ENCODE measurements at regions not wholly inside any gene's neighbourhood (a gene's known extent, or its start where the extent isn't known, plus 50 kb on each side); places are given as distances from the start of the nearest gene placed in this dataset.

- no peak for DNase-seq
These were observed 134.1 kb upstream of the TCERG1L start for GRCh38 chr10:131445623-131446022.

GRCh38 chr10:131446171-131446570, 134.7 kb upstream of the TCERG1L start:
- DNase-seq: no peak

GRCh38 chr10:131448171-131448570, 136.7 kb upstream of the TCERG1L start:
- DNase-seq: no peak

GRCh38 chr10:131448883-131449282, 137.4 kb upstream of the TCERG1L start:
- DNase-seq: no peak

DNA sequence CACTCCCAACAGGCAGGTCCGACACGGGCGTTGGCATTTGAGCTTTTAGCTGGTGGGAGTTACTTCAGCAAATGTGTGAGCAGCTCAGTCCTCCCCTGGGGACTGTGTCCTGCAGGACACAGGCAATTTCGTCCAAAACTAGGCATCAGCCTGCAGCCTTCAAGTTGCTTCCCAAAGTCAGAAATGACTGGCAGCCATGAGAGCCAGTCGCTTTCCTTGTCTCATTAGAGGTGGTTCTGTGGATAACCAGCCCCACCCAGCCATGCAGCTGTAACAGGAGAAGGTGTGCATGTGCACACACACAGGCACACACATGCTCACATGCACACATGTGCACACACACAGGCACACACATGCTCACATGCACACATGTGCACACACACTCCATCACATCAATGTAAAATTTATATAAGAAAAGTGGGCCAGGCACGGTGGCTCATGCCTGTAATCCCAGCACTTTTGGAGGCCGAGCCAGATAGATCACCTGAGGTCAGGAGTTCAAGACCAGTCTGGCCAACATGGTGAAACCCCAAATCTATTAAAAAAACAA, 138.8 kb upstream of the TCERG1L start:
- no peak for DNase-seq

DNA sequence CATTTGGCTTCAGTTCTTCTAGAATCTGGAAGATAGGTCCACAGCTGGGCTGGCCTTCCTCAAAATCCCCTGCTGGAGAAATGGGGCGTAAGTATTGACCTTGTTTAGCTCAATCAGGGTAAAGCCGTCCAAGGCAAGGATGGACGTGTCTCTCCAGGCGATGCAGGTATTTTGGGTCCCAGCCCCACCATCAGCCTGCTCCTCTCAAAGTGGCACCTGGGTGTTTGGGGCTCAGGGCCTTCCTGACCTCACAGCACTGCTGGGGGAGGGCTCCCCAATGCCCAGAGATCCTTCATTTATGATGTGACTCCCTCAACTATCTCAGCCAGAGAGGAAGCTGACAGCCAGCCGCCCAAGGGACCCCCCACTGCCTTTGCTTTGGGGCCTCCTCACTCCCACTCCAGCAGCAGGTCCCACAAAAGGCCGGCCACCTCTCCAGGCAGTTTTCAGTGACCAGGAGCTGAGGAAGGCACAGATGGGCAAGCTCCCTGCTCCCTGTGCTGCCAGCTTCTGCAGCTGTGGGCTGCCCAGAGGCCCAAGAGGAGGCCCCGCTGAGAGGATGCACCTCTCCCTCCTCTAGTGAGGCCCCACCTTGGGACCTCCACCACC, 140.0 kb upstream of the TCERG1L start:
- DNase-seq: no peak

GRCh38 chr10:131452926-131453720, 141.6 kb upstream of the TCERG1L start:
- peak; percentile 85 for DNase-seq

DNA sequence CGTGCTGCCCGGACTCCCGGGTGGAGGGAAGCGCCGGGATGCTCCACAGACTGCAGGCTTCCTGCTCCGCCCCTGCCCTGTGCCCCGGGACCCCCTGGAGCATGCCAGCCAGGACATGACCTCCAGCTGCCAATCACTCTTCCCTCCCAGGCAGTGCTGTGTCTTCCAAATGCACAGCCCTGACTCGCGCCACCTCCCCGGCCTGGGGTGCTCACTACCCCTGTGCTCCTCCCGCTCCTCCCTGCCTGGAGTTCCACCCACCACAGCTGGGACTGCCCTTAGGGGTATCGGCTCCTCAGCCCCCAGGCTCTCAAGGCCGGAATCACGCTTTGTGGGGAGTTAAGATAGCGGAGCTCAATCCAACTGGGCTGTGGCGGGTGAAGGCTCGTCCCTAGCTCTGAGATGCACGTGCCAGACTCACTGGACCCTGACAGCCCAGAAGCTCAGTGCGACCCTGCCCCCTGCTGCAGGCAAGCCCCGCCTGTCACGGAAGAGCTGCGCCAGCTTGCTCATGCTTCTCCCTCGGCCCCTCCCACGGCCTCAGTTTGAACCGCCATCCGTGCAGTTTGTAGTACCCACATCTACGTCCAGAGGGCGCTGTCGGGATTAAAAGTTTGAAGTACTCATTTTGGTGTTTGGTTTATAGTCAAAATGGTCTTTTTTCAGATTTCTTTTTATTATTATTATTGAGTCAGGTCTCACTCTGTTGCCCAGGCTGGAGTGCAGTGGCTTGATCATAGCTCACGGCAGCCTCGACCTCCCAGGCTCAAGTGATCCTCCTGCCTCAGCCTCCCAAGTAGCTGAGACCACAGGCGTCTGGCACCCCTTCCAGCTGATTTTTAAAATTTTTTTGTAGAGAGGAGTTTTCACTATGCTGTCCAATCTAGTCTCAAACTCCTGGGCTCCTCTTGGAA, 142.5 kb upstream of the TCERG1L start:
- DNase-seq: peak; percentile 94

DNA sequence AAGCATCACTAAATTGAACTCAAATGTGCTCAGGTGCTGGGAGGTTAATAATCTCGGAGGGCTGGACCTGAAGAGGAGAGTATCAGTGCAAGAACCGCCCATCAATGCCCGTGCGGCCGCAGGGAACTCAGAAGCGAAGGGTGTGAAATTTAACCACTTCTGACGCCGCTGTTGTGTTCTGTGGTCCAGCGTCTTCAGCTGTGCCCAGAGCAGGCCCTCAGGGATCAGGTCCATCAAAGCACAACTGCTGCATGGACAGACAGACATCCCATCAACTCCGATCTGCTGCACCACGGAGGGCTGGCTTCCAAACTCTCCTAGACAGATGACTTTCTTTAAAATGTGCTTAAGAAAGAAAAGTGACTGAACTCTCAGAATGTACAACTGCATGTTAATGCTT, 144.9 kb upstream of the TCERG1L start:
- no peak for DNase-seq

DNA sequence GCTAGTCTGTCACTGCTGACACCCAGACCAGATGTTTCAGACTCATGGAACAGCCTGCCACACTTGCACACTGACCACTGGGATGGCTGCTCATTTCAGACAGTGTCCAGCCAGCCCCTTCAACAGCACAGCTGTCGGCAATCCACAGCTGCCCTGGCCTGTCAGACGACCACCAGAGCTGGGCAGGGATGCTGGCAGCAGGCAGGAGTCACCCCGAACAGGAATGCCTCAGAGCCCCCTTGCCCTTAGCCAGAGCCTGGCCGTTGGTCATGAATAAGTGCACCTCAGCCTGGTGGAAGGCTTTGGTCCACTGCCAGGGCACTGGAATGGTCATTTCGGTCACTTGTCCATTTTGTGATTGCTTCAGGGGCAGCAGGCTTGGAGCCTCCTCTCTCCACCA, 149.6 kb upstream of the TCERG1L start:
- no peak for DNase-seq

DNA sequence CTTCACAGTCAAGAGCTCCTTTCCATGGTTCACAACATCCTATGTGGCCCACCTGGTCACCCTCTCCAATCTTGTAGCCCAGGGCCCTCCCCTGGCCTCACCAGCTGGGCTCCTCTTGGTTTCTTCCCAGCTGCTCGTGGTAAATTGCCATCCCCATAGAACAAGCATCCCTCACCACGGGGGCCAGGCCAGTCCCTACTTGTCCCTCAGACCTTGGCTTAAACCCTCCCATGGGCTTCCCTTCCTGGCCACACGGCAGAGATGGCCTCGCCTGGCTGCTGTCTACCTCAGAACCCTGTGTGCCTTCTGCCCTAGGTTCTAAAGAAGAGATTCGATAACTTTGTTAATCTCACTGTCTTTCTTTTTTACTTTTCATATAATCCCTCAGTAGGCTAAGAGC, 153.3 kb upstream of the TCERG1L start:
- DNase-seq: no peak

DNA sequence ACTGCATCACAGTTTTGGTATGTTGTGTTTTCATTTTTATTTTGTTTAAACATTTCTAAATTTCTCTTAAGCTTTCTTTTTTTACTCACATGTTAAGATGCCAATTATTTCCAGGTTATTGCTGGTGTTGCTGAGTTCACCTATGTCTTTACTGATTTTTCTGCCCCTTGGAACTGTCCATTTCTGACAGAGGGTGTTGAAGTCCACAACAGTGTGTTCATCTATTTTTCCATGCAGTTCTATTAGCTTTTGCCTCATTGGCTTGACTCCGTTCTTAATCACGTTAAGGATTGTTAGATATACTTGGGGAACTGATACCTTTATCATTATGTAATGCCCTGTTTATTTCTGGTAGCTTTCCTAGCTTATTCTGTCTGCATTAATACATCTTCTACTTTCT, 158.0 kb upstream of the TCERG1L start:
- DNase-seq: no peak

GRCh38 chr10:131473645-131474044, 162.1 kb upstream of the TCERG1L start:
- no peak for DNase-seq

DNA sequence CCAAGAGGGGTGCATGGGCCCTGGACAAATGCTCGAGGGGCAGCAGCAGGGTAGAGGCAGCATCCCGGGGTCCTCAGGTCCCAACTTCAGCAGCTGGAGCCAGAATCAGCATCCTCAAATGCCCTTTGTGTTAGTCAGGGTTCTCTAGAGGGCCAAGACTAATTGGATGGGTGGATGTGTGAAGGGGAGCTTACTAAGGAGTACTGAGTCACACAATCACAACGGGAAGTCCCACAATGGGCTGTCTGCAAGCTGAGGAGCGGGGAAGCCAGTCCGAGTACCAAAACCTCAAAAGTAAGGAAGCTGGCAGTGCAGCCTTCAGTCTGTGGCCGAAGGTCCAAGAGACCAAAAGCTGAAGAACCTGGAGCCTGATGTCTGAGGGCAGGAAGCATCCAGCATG, 162.9 kb upstream of the TCERG1L start:
- no peak for DNase-seq

DNA sequence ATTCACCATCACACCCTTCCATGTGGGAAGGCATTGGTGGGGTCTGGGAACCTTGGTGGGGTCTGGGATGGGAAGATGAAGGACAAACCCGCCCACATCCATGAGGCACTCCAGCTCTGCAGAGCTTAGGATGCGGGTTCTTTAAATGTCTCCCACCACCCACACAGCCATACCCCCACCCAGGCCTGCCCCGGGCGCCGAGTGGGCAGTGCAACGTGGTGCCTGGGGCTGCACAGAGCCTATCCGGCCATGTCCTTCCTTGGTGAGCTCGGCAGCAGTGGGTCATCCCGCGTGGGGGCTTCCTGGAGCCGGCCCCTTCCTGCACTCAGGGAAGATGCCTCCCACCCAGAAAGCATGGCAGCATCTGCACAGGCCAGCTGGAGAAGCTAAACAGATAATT, 163.5 kb upstream of the TCERG1L start:
- no peak for DNase-seq

- DNase-seq: no peak
These were observed 164.3 kb upstream of the TCERG1L start for GRCh38 chr10:131475803-131476202.

- no peak for DNase-seq
These were observed 166.1 kb upstream of the TCERG1L start for GRCh38 chr10:131477457-131478121.

- no peak for DNase-seq
These were observed 167.0 kb upstream of the TCERG1L start for GRCh38 chr10:131478377-131478989.

- DNase-seq: no peak
These were observed 168.5 kb upstream of the TCERG1L start for GRCh38 chr10:131480066-131480465.

DNA sequence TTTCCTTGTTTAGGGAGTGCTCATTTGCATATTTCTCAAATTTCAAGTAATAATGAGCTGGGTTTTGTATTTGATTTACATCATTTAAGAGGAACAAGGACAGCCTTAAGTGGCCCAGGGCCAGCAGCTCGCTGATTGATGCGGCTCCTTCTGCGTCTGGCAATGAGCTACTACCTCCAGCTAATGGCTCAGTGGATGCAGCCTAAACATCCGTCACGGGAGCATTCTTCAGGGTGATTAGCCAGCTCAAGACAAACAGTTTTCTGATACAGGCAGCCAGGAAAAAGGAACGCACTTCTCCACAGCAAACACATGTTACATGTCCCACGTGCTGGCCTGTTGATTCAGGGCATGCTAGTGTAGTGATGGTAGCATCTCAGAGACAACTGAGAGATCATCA, 169.3 kb upstream of the TCERG1L start:
- no peak for DNase-seq

DNA sequence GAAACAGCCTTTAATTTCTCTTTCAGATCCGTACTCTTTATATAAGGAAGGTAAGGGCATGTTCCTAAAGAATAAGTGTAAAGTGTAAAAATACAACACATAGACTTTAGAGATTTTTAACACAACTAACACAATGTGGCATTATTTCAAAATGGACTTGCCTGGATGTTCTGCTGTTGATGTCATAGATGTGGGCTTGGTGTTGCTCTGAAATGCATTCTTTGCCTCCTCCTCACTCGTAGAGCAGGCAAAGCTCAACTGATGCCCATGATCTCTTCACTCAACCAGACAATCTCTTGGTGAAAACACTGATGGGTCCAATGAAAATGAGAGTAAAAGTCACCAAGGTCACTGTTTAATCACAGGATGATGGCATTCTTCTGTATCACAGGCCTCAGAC, 174.2 kb upstream of the TCERG1L start:
- DNase-seq: no peak

Measured in renal pelvis (tissue), 1 donor.